SK-N-SH (cell line): ENCODE measurements at regions not wholly inside any gene's neighbourhood (a gene's known extent, or its start where the extent isn't known, plus 50 kb on each side); places are given as distances from the start of the nearest gene placed in this dataset.

Experiments used
- EP300 ChIP-seq, 2 experiments: IDR thresholded peaks; 2 replicates each; pipeline versions ENCODE4 v1.4.0 to v1.6.1; 2012; ENCODE audit warnings: borderline replicate concordance in 1 of 2, low read depth in 1 of 2, low read length in 1 of 2
- EZH2phosphoT487 ChIP-seq: fragments of 200-600 bp; sonication (generic); IDR thresholded peaks from 2 replicates; pipeline ENCODE4 v1.6.1; 2017; ENCODE audit warnings: low read depth, mixed run types, mild to moderate bottlenecking, antibody characterized with exemption, moderate library complexity, borderline replicate concordance
- FOXM1 ChIP-seq: IDR thresholded peaks from 2 replicates; pipeline ENCODE4 v1.4.0; 2012; ENCODE audit warnings: low read depth, mild to moderate bottlenecking
- MXI1 ChIP-seq: IDR thresholded peaks from 2 replicates; pipeline ENCODE4 v1.6.1; 2012; ENCODE audit warnings: mild to moderate bottlenecking, low read depth, low read length, improper control_type of control experiment
- POLR2AphosphoS5 ChIP-seq: IDR thresholded peaks from 2 replicates; pipeline ENCODE4 v1.6.1; 2012; ENCODE audit warnings: low read depth, low read length
- RCOR1 ChIP-seq: fragments of 150-350 bp; IDR thresholded peaks from 2 replicates; pipeline ENCODE4 v1.6.1; 2017; ENCODE audit warnings: antibody characterized with exemption, low read length
- SMC3 ChIP-seq: IDR thresholded peaks from 2 replicates; pipeline ENCODE4 v1.6.1; 2012; ENCODE audit warnings: low read depth, low read length, improper control_type of control experiment
- TAF1 ChIP-seq: IDR thresholded peaks from 2 replicates; pipeline ENCODE4 v1.6.1; 2012; ENCODE audit warnings: low read depth, mild to moderate bottlenecking, low read length, moderate library complexity, borderline replicate concordance
- TEAD4 ChIP-seq: IDR thresholded peaks from 2 replicates; pipeline ENCODE4 v1.4.0; 2012; ENCODE audit warnings: mild to moderate bottlenecking, borderline replicate concordance; ENCODE audit not compliant: insufficient read depth
- TF ChIP-seq, protein P1 (sequence below): fragments of 200-600 bp; sonication (generic); IDR thresholded peaks from 2 replicates; pipeline ENCODE4 v1.6.1; 2017; ENCODE audit warnings: antibody characterized with exemption, mild to moderate bottlenecking, moderate library complexity
- TF ChIP-seq, protein P2 (sequence below): fragments of 150-350 bp; IDR thresholded peaks from 2 replicates; pipeline ENCODE4 v1.6.1; 2017; ENCODE audit warnings: antibody characterized with exemption, low read length, low read depth, borderline replicate concordance
- TF ChIP-seq, protein P3 (sequence below): IDR thresholded peaks from 2 replicates; pipeline ENCODE4 v1.4.0; 2012; ENCODE audit warnings: low read depth

DNA sequence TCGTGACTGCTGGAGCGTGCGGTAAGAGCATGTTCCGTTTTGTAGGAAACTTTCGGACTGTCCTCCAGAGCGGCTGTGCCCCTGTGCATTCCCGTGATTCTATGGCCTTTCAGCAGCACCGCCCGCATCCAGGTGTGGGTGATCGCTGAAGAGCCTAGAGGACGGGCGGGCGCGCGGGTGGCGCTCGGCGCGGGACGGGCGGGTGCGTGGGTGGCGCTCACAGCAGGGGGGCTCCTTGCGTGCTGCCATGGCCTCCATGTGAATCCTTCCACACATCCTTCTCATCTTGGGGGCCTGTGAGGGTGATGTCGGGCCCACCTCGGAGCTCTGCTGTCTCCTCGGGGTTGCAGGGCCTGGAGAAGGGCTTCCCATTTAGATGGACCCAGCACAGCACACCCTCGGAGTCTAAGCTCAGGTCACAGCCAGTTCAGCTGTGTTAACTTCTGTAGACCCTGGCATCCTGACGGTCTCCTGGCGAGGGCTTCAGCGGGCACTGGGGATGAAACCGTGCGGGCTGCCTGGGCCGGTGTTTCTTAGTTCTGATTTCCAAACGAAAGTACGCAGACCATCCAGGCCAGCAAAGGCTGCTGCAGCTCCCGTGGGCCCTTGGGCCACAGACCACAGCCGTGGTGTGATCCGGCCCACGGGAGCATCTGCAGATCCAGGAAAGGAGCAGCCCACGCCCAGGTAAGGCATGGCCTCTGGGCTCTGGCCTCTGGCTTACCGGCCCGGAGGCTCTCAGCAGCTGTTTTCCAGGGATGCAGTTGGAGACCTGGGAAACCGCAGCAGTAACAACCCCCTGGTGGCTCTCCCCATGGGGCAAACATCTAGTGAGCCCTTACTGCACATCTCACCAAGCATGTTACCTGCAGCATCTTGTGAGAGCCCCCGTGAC lies 339.4 kb downstream of the FOXL1 start:
- TF ChIP-seq FOXM1, result no peak
- TF ChIP-seq, protein P1, sequence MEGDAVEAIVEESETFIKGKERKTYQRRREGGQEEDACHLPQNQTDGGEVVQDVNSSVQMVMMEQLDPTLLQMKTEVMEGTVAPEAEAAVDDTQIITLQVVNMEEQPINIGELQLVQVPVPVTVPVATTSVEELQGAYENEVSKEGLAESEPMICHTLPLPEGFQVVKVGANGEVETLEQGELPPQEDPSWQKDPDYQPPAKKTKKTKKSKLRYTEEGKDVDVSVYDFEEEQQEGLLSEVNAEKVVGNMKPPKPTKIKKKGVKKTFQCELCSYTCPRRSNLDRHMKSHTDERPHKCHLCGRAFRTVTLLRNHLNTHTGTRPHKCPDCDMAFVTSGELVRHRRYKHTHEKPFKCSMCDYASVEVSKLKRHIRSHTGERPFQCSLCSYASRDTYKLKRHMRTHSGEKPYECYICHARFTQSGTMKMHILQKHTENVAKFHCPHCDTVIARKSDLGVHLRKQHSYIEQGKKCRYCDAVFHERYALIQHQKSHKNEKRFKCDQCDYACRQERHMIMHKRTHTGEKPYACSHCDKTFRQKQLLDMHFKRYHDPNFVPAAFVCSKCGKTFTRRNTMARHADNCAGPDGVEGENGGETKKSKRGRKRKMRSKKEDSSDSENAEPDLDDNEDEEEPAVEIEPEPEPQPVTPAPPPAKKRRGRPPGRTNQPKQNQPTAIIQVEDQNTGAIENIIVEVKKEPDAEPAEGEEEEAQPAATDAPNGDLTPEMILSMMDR, result no peak
- TF ChIP-seq MXI1, result no peak
- TF ChIP-seq EZH2phosphoT487, result no peak
- no peak for TF ChIP-seq EP300 (IDR thresholded peaks at IDR 0.05; ENCODE audit: borderline replicate concordance in 1 of 2, low read depth in 1 of 2, low read length in 1 of 2)
- no peak for TF ChIP-seq RCOR1
- TF ChIP-seq, protein P2, sequence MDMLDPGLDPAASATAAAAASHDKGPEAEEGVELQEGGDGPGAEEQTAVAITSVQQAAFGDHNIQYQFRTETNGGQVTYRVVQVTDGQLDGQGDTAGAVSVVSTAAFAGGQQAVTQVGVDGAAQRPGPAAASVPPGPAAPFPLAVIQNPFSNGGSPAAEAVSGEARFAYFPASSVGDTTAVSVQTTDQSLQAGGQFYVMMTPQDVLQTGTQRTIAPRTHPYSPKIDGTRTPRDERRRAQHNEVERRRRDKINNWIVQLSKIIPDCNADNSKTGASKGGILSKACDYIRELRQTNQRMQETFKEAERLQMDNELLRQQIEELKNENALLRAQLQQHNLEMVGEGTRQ, result no peak
- no peak for TF ChIP-seq SMC3
- TF ChIP-seq TAF1, result no peak
- no peak for TF ChIP-seq POLR2AphosphoS5
- TF ChIP-seq, protein P3, sequence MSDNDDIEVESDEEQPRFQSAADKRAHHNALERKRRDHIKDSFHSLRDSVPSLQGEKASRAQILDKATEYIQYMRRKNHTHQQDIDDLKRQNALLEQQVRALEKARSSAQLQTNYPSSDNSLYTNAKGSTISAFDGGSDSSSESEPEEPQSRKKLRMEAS, result no peak
- no peak for TF ChIP-seq TEAD4
